OCI-LY7 (cell line): ENCODE measurements at regions not wholly inside any gene's neighbourhood (a gene's known extent, or its start where the extent isn't known, plus 50 kb on each side); places are given as distances from the start of the nearest gene placed in this dataset.

Experiments used
- BruUV-seq: library from RNA; stranded (reverse); fragments of 400-500 nt; replicated peaks from 2 replicates; lab custom pipeline; 2021; lab: Mats Ljungman, UMichigan
- CTCF ChIA-PET: fragments of 300-600 bp; sonication (Branson Sonifier 250); formaldehyde crosslinking; loops from one replicate; lab custom pipeline; 2022; ENCODE audit warnings: antibody characterized with exemption; ENCODE audit not compliant: unreplicated experiment; lab: Charles Lee
- POLR2A ChIA-PET: fragments of 300-600 bp; sonication (Branson Sonifier 250); formaldehyde crosslinking; loops from one replicate; lab custom pipeline; 2022; ENCODE audit warnings: antibody characterized with exemption; lab: Charles Lee
- DNase-seq: peaks from one replicate; pipeline ENCODE4 v3.0.0-alpha.2; 2015; ENCODE audit warnings: low spot score
- H2AFZ ChIP-seq: fragments of 200-600 bp; sonication (generic), shearing (Covaris generic); 2 replicates; pipeline ENCODE4 v1.6.1; 2014; ENCODE audit warnings: mild to moderate bottlenecking, antibody characterized with exemption, low read length, moderate library complexity
- H3K27ac ChIP-seq: fragments of 200-600 bp; sonication (generic); 2 replicates; pipeline ENCODE4 v1.5.1; 2014; ENCODE audit warnings: mixed run types, low read depth, mild to moderate bottlenecking, moderate library complexity, low read length, inconsistent platforms; ENCODE audit not compliant: poor library complexity, severe bottlenecking
- H3K36me3 ChIP-seq: fragments of 200-600 bp; sonication (generic); 2 replicates; pipeline ENCODE4 v1.6.1; 2014; ENCODE audit warnings: mild to moderate bottlenecking, antibody characterized with exemption, low read length, moderate library complexity, mixed read lengths; ENCODE audit not compliant: insufficient read depth
- H3K4me1 ChIP-seq: fragments of 200-600 bp; sonication (generic); 2 replicates; pipeline ENCODE4 v1.5.1; 2014; ENCODE audit warnings: mild to moderate bottlenecking, low read length; ENCODE audit not compliant: insufficient read depth, poor library complexity, severe bottlenecking
- H3K4me2 ChIP-seq: fragments of 200-600 bp; sonication (generic); 2 replicates; pipeline ENCODE4 v1.6.1; 2014; ENCODE audit warnings: mild to moderate bottlenecking, low read length
- H3K4me3 ChIP-seq: fragments of 200-600 bp; sonication (generic); 2 replicates; pipeline ENCODE4 v1.5.1; 2014; ENCODE audit warnings: mild to moderate bottlenecking, low read depth, low read length; ENCODE audit not compliant: poor library complexity, severe bottlenecking
- H3K79me2 ChIP-seq: fragments of 200-600 bp; sonication (generic); 2 replicates; pipeline ENCODE4 v1.6.1; 2016; ENCODE audit warnings: low read depth, mild to moderate bottlenecking, low read length, moderate library complexity, mixed read lengths; ENCODE audit not compliant: insufficient read depth
- H3K9me2 ChIP-seq: fragments of 200-600 bp; sonication (generic); 2 replicates; pipeline ENCODE4 v1.6.1; 2016; ENCODE audit warnings: mild to moderate bottlenecking, low read length, mixed read lengths; ENCODE audit not compliant: insufficient read depth
- H3K9me3 ChIP-seq: fragments of 200-600 bp; sonication (generic); 2 replicates; pipeline ENCODE4 v1.6.1; 2014; ENCODE audit warnings: mild to moderate bottlenecking, mixed run types, low read length, mixed read lengths
- H4K20me1 ChIP-seq: fragments of 200-600 bp; sonication (generic); 2 replicates; pipeline ENCODE4 v1.6.1; 2014; ENCODE audit warnings: mild to moderate bottlenecking, antibody characterized with exemption, low read length, moderate library complexity, mixed read lengths; ENCODE audit not compliant: insufficient read depth
- CTCF ChIP-seq: fragments of 200-600 bp; sonication (generic); conservative IDR thresholded peaks from 2 replicates; pipeline ENCODE4 v1.5.1; 2014; ENCODE audit warnings: mild to moderate bottlenecking, antibody characterized with exemption, low read length, moderate library complexity, mixed read lengths
- EZH2phosphoT487 ChIP-seq: fragments of 200-600 bp; sonication (generic); IDR thresholded peaks from 2 replicates; pipeline ENCODE4 v1.6.1; 2018; ENCODE audit warnings: low read depth, borderline replicate concordance, mild to moderate bottlenecking, mixed run types, antibody characterized with exemption, low read length, moderate library complexity, mixed read lengths
- intact Hi-C: fragments of 100-400 bp; cut with micrococcal nuclease; formaldehyde crosslinking; loops from one replicate; pipeline ENCODE4 v1.10.0; 2022; ENCODE audit not compliant: unreplicated experiment

- H3K79me2 ChIP-seq, result no peaks in the 10 kb centered on the region
These were observed 67.8 kb upstream of the NPHP3 start for GRCh38 chr3:132789959-132790358.

DNA sequence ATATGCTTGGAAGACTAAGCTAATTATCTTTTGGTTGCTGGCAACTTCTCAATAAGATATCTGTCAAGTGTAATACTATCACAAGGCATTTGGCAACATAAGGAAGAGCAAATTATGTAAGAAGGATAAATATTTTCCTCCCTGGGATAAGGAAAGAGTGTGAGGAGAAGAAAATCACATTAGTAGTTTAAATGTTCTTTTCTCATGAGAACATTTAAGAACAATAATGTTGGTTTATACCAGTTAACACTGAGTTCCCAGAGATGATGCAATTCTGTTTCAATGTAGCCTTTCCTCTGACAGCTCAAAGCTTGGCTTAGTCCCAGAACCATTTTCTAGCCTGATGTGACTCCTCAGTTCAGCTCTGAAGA, 66.1 kb upstream of the NPHP3 start:
- Histone ChIP-seq H3K79me2 (no peaks in the 10 kb centered on the region), H3K9me2 (no peaks in the 10 kb centered on the region), H3K9me3 (no peaks in the 10 kb centered on the region), H2AFZ (no peak overlapping the region), H3K4me3 (no peak overlapping the region), H3K4me2 (no peak overlapping the region), H3K36me3 (no peaks in the 10 kb centered on the region), H3K27ac (no peak overlapping the region), H3K4me1 (no peaks in the 10 kb centered on the region), H4K20me1 (no peaks in the 10 kb centered on the region)
- ChIA-PET CTCF (no interaction called here), POLR2A (interaction anchor here (0.6 kb wide), 1 partner anchor 466 kb away, joined by 3 read pairs; no protein-coding TSS in a partner anchor)
- no TSS peak for BruUV-seq
- no peak for TF ChIP-seq EZH2phosphoT487
- no peak for TF ChIP-seq CTCF
- intact Hi-C loops, result no loop called here
- DNase-seq, result no peak

More at GRCh38 chr3:132789959-132790358, 67.8 kb upstream of the NPHP3 start:
- intact Hi-C loops, result no loop called here
- no peak for DNase-seq
- no peak overlapping the region for H3K4me2 ChIP-seq
- H3K9me3 ChIP-seq, result no peaks in the 10 kb centered on the region
- ChIA-PET CTCF (no interaction called here), POLR2A (interaction anchor here (2.8 kb wide), 1 partner anchor 13 kb away, joined by 9 read pairs; no protein-coding TSS in a partner anchor)
- no peak for TF ChIP-seq EZH2phosphoT487
- no peak for TF ChIP-seq CTCF
- no TSS peak for BruUV-seq
- H3K4me3 ChIP-seq, result no peak overlapping the region
- no peak overlapping the region for H2AFZ ChIP-seq
- no peaks in the 10 kb centered on the region for H3K36me3 ChIP-seq
- H3K4me1 ChIP-seq, result no peaks in the 10 kb centered on the region
- H4K20me1 ChIP-seq, result no peaks in the 10 kb centered on the region
- H3K27ac ChIP-seq, result no peak overlapping the region
- no peaks in the 10 kb centered on the region for H3K9me2 ChIP-seq

DNA sequence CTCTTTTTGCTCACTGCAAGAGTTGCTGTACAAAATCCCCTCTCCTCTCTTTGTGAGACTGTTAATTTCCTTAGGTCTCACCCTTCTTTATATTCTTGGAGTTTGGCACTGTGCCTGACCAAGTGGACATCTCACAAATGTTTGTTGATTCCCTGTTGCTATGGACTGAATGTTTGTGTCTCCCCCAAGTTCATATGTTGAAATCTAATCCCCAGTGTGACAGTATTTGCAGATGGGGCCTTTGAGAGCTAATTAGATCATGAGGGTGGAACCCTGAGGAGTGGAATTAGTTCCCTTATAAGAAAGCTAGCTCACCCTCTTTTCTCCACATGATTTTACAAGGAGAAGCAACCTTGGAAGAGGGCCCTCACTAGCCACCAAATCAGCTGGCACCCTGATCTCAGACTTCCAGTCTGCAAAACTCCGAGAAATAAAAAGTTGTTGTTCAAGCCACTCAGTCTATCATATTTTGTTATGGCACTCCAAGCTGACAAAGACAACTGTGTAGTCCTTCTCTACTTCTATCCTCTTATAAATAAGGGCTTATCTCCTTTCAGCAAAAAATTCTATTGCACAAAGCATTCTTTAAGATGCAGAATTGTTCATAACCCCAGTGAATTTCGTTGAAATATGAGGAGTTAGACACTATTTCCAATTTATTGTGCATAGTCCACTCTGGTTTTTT, 65.5 kb upstream of the NPHP3 start:
- Histone ChIP-seq H3K9me2 (no peaks in the 10 kb centered on the region), H3K36me3 (no peaks in the 10 kb centered on the region), H2AFZ (no peak overlapping the region), H3K79me2 (no peaks in the 10 kb centered on the region), H3K4me3 (no peak overlapping the region), H3K4me2 (no peak overlapping the region), H3K4me1 (no peaks in the 10 kb centered on the region), H3K27ac (no peak overlapping the region), H4K20me1 (no peaks in the 10 kb centered on the region), H3K9me3 (no peaks in the 10 kb centered on the region)
- ChIA-PET POLR2A (interaction anchor here (0.6 kb wide), 1 partner anchor 466 kb away, joined by 3 read pairs; no protein-coding TSS in a partner anchor), CTCF (no interaction called here)
- no TSS peak for BruUV-seq
- no peak for TF ChIP-seq CTCF
- no peak for TF ChIP-seq EZH2phosphoT487
- DNase-seq, result no peak
- intact Hi-C loops, result no loop called here
